ENCODE measurements at regions not wholly inside any gene's neighbourhood (a gene's known extent, or its start where the extent isn't known, plus 50 kb on each side); places are given as distances from the start of the nearest gene placed in this dataset.
"Not testable (repeated sequence)": the region's sequence is repeated elsewhere in the genome, so short reads cannot be mapped to it uniquely, and the experiment has no call there.

DNA sequence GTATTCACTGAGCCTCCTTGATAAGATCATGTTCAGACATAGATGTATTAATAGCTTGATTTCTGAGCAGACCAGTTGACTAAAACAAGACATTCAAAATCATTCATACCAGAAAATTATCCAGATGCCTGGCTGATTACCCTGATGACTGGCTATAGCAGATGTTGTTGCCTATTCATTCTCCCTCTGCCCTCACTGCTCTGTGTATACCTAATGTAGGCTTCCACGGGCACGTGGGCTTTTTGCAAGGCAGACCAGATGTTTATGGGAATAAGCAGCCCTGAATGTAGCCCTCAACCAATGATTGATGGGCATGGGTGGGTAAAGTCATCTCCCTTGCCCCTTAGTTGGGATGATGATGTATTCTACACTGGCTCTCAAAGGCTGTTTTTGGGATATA, 289.1 kb downstream of the MBD2 start:
- intact Hi-C loops (cut with micrococcal nuclease) = no loop called here

DNA sequence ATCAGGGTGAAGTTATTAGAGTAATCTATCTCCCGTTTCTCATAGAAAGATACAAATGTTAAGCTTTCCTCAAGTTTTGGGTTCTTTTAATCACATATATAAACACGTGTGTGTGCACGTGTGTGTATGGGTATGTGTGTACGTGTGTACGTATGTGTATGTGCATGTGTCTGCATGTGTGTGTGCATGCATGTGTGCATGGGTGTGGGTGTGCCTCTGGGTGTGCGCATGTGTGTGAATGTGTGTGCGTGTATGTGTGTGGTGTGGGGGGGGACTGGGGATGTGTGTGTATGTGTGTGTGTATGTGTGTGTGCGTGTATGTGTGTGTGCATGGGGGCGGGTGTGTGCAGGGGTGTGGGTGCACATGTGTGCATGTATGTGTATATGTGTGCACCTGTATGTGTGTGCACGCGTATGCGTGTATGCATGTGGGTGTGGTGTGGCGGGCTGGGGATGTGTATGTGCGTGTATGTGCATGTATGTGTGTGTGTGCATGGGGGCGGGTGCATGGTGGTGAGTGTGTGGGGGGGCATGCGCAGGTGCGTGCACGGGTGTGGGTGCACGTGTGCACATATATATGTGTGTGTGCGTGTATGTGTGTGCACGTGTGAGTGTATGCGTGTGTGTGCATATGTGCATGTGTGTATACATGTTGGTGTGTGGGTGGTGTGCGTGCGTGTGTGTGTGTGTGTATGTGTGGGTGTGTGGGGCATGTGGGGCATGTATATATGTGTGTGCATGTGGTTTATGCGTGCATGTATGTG, 304.0 kb downstream of the MBD2 start:
- intact Hi-C loops (cut with micrococcal nuclease) = no loop called here

DNA sequence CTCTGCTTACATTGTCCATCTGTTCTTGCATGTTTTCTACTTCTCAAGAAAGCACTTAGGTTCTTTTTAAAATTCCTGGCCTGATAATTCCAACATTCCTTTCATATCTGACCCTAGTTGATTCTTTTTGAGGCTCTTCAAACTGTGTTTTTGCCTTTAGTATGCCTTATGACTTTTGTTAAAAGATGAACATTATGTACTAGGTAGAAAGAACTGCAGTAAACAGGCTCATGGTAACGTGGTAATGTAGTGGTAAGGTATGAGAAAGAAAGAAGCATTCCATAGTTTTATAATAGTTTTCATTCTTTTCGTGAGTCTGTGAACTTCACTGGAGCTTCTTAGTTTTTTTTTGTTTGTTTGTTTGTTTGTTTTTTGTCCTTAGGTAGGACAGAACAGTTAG, 306.4 kb downstream of the MBD2 start:
- intact Hi-C loops (cut with micrococcal nuclease) = no loop called here

DNA sequence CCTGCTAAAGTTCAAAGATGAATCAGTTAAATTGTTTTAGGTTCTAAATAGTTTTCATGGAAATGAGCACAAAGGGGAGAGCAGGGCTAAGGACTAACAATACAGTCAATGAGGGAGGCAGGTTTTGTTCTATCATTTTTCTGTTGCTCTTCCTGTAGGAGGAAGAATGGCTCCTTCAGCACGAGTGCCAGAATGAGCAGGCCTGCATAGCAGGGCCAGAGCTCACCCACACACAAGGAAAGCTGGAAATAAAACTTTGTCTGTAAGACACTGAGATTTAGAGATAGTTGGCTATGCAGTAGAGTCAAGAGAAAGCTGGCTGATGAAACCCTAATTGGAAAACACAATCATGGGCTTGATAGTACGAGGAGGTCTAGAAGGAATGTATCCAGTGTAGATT, 313.3 kb downstream of the MBD2 start:
- intact Hi-C loops (cut with micrococcal nuclease) = no loop called here

GRCh38 chr18:53909668-53910067, 314.8 kb downstream of the MBD2 start:
- intact Hi-C loops (cut with micrococcal nuclease) = loop anchor here (1.0 to 10.0 kb wide), 5 partner anchors 210 to 763 kb away; no protein-coding TSS in a partner anchor

DNA sequence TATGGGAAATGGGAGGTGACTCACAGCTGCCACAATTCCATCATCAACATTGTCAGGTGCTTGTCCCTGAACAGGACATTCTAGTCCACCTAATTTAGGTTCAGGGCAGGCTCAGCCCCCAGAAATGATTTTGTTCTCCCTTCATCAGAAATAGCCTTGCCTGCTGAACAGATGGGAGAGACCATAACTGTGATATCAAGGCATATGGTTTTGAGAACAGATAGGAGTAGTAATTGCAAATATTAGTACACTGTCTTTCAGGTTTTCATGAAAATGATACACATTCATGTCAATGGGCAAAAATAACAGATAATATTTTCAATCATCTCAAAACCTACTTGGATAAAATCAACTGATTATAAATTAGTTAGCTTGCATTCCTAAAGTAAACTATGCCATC, 316.5 kb downstream of the MBD2 start:
- intact Hi-C loops (cut with micrococcal nuclease) = loop anchor here (5.0 to 10.0 kb wide), 2 partner anchors 417 to 764 kb away; no protein-coding TSS in a partner anchor

DNA sequence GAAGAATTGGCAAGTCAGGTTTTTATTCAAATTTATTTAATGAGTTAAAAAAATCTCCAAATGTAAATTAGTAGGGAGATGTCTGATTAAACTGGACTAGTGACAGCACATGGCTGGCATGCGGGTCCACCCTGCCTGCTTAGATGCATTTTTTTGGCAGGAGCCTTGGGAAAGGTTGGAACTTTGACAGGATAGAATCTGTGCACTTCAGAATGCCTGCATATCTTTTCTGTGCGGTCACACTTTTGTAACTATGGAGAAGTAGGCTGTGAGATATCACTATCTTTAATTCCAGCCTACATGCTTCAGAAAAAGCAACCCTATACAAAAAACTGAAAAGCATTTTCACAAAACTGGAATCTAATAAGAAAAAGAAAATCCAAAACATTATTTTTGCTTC, 317.8 kb downstream of the MBD2 start:
- intact Hi-C loops (cut with micrococcal nuclease) = loop anchor here (5.0 to 10.0 kb wide), 2 partner anchors 418 to 766 kb away; no protein-coding TSS in a partner anchor

DNA sequence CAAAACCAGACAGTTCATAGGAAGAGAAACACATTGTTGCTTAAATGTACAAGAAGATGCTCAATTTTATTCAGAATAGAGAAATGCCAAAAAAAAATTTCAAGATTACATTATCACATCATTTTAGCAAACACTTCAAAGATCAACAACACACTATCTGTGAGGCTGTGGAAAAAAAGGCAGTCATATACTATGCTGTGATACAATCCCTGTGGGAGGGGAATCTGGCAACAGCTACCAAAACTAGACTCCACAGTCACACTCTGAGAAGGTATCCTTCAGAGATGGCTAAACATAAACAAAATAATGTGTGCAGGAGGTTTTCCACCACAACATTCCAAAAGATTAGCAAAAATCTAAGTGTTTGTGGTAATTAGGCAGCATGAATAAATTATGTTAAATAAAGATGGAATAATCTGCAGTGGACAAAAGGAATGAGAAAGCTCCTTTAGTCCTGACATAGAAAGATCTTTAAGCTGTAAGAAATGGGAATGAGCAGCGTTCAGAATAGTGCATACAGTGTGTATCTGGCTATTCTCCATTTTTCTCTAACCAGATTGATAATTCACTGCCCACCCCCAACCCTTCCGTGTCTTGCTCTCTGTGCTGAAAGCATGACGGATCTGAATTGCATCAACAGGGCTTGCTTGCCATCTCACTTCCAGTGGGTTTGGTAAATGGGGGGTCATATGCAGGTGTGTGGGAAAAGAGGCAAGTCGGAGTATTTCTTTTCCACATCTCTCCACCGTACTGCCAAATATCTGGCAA, 329.6 kb downstream of the MBD2 start:
- intact Hi-C loops (cut with micrococcal nuclease) = no loop called here

- intact Hi-C loops (cut with micrococcal nuclease) = no loop called here
These were observed 337.0 kb downstream of the MBD2 start for GRCh38 chr18:53887447-53887846.

DNA sequence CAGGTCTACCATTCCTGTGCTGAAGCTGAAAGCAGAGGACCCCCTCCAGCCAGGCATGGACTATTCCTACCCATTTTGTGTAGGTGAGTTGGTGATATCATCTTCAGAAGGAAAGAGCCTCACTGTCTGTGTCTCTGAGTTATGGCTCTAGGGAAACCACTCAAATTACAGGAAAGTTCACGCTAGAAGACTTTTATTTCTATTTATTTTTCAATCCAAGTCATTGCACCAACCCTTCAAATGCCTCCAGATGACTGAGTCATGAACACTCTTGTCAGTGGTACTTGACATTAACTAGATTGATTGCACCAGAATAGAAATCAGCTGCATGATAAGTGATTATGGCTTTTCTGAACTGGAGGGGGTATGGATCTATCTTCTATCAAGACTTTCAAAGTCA, 338.4 kb downstream of the MBD2 start:
- intact Hi-C loops (cut with micrococcal nuclease) = no loop called here

- intact Hi-C loops (cut with micrococcal nuclease) = no loop called here
These were observed 340.7 kb downstream of the MBD2 start for GRCh38 chr18:53883771-53884170.

GRCh38 chr18:53874103-53874502, 350.4 kb downstream of the MBD2 start:
- intact Hi-C loops (cut with micrococcal nuclease) = no loop called here

DNA sequence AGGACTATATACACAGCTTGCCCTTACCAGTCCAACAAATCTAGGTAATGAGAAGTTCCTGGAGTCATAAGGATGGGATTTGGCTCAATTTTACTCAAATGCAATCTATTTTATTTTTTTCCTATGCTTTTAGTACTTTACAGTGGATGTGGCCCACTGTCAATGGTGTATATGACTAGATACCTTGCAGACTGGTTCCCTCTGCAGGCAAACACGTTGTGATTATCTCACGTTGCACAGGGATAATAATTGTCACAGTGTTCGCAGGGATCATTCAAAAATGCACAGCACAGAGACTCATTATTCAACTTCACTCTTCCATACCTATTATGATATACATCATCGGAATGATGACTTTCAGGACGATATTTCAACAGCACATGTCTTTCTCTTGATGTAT, 359.7 kb downstream of the MBD2 start:
- intact Hi-C loops (cut with micrococcal nuclease) = no loop called here

GRCh38 chr18:53862921-53863320, 361.5 kb downstream of the MBD2 start:
- intact Hi-C loops (cut with micrococcal nuclease) = no loop called here

DNA sequence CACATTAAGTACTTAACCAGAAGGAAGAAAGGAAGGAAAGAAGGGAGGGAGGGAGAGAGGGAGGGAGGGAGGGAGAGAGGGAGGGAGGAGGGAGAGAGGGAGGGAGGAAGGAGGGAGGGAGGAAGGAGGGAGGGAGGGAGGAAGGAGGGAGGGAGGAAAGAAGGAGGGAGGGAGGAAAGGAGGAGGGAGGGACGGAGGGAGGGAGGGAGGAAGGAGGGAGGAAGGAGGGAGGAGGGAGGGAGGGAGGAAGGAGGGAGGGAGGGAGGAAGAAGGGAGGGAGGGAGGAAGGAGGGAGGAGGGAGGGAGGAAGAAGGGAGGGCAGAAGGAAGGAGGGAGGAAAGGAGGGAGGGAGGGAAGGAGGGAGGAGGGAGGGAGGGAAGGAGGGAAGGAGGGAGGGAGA, 363.3 kb downstream of the MBD2 start:
- intact Hi-C loops (cut with micrococcal nuclease) = no loop called here

DNA sequence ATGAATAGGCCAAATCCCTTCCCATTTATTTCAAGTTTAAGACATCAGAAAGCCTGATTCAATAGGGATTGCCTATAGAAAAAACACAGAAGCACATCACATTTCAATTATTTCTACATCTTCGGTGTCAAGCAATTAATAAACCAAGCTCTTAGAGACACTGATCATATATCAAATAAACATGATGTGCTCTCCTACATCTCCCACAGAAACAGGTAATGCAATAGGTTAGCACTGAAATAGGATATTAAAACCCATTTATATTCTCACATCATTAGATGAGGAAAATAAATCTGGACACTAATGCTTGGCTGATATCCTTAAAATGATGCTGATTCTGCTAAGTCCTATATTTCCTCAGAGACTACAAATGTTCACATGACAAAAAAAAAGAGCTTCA, 364.7 kb downstream of the MBD2 start:
- intact Hi-C loops (cut with micrococcal nuclease) = no loop called here

DNA sequence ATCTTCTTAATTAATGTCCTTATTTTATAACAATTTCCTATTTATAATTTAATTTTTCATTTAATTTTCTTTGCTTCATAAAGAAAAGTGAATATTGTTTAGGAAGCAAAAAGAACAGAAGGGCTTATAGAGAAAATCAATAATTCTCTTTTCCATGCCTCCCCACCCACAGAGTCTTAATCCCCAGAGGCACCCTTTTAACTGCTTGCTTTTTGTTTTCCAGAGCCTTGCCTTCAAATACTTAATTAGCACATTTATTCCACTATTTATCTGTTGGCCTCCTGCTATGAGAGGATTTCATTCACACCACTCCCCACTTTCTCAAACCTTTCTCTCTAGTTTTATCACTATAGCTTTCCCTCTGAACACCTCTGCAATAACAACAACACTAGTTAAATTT, 373.6 kb downstream of the MBD2 start:
- intact Hi-C loops (cut with micrococcal nuclease) = no loop called here

DNA sequence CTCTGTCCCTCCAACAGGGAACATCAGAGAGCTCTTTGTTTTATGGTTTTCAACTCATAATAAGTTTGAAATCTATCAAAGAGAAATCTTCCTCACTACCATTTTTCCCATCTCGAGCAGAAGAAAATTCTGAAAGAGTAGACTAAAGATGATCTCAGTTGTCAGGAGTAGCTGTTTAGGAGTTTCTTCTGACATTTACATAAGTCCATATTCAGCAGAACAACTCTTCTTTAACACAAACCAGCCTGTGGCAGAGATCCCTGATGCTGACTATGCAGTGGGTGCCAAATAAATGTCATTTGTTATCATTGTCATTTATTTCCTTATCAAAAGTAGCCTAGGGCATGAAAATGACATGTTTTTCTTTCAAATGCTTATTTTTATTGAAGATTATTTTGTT, 380.7 kb downstream of the MBD2 start:
- intact Hi-C loops (cut with micrococcal nuclease) = no loop called here

GRCh38 chr18:53843113-53843760, 381.2 kb downstream of the MBD2 start:
- intact Hi-C loops (cut with micrococcal nuclease) = no loop called here

GRCh38 chr18:53838746-53839145, 385.7 kb downstream of the MBD2 start:
- intact Hi-C loops (cut with micrococcal nuclease) = no loop called here

DNA sequence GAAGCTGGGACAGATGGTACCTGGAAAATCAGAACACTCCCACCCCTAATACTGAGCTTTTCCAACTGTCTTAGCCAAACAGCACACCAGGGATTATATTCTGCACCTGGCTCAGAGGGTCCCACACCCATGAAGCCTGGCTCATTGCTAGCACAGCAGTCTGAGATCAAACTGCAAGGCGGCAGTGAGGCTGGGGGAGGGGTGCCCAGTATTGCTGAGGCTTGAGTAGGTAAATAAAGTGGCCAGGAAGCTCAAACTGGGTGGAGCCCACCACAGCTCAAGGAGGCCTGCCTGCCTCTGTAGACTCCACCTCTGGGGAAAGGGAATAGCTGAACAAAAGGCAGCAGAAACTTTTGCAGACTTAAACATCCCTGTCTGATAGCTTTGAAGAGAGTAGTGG, 403.3 kb downstream of the MBD2 start:
- intact Hi-C loops (cut with micrococcal nuclease) = not testable (repeated sequence)

- intact Hi-C loops (cut with micrococcal nuclease) = no loop called here
These were observed 404.8 kb downstream of the MBD2 start for GRCh38 chr18:53819671-53820070.

All from T-helper 1 cell treated with Interleukin-12 subunit alpha and Interleukin-12 subunit beta and Interleukin-4 antibody, amounts not matched to agents 30 ng/mL and 1 ng/mL, for 36 hours (primary cell).